GM18499 (cell line): ENCODE measurements at regions not wholly inside any gene's neighbourhood (a gene's known extent, or its start where the extent isn't known, plus 50 kb on each side); places are given as distances from the start of the nearest gene placed in this dataset.

Source experiments
- ATAC-seq: cut with Tn5 transposase; IDR thresholded peaks from one replicate; pipeline ENCODE4 v1.9.1; 2021; ENCODE audit warnings: moderate number of reproducible peaks; ENCODE audit not compliant: insufficient read depth, unreplicated experiment

- no peak for ATAC-seq
Observed at GRCh38 chr9:108724122-108724521, 131.7 kb downstream of the ACTL7B start.

GRCh38 chr9:108722396-108722795 is 133.4 kb downstream of the ACTL7B start:
- no peak for ATAC-seq

GRCh38 chr9:108720191-108720642 is 135.6 kb downstream of the ACTL7B start:
- ATAC-seq = no peak

DNA sequence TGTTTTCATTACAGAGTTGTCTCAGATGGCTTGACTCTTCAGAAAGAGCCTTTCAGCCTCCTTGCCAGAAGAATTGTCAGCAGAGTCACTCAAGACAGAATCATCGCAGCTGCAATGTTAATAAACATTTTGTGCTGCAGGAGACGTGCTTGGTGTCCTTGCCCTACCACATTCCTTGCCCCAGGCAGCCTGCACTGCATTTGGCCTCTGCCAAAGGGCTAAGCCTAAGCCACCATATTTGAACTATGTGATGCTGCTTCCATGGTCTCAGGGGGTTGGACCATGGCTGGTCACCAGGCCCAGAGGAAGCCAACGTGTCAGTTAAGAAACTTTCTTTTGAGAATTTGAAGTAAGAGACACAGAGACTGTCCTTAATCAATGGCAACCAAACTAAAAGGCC is 145.4 kb downstream of the ACTL7B start:
- ATAC-seq = no peak

DNA sequence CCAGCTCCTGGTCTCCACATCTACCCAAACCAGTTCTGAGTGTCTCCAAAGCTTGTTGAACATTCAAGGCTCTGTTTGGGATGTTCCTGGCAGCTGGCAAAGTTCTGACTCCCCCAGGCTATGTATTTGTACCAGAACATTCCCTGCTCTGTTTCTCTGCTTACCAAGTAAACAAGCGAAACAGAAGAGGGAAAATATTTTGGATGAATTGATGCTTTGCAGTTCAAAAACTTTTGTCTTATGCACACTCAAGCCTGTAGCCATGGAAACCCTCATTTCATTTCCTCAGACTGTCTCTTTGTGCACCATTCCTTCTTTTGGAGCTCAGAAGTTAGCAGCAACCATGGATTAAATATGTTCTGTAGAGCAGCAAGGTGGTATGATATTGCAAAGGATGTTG is 145.8 kb downstream of the ACTL7B start:
- no peak for ATAC-seq

GRCh38 chr9:108709126-108709525 is 146.7 kb downstream of the ACTL7B start:
- ATAC-seq = no peak

DNA sequence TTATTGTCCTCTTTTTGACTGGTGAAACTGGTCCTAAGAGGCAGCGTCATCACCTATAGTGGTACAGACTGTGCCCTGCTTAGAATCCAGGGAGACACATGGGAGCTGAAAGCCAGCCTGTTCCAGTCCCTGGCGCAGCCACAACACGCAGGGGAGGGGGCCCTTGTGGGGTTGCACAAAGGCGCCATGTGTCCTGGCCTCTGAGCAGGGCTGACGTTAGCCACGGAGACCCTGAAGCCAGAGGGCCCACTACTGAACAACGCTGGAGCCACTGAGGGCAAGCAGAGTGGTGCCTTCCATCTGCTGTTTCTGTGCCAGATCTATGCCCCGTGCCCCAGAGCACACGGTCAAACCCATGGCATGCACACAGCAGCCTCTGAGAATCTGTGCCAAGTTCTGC is 147.3 kb downstream of the ACTL7B start:
- ATAC-seq = no peak

GRCh38 chr9:108707120-108707519 is 148.7 kb downstream of the ACTL7B start:
- ATAC-seq = no peak

DNA sequence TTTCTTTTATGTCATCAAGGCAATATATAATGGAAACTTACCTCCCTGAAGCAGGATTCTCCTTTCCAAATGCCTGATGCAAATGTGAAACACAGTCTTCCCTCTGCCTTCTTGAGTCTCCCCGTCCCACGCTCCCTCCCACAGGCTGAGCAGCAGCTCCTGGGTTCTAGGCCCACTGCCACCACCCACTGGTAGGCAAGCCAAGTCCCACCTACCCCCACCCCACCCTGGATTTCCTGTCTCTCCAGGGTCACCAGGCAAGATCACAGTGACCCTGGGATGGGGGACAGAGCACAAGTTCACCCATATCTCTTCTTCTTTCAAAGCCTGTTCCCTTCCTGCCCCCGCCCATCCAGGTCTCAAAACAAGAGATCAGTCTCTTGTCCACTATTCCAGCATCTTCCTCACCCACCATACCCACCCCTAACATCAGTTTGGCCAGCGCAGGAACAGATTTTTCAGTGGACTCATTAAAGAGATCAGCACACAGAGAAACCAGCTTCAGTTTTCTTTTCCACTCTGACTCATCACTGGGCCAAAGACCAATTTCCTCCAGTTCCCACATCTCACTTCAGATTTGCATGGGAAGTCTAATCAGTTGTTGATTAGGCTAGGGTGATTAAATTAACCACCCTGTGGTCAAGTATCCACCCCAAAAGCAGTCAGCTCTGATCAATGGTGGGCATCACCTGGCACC is 151.5 kb downstream of the ACTL7B start:
- no peak for ATAC-seq

- ATAC-seq = no peak
Observed at GRCh38 chr9:108703429-108703828, 152.4 kb downstream of the ACTL7B start.

DNA sequence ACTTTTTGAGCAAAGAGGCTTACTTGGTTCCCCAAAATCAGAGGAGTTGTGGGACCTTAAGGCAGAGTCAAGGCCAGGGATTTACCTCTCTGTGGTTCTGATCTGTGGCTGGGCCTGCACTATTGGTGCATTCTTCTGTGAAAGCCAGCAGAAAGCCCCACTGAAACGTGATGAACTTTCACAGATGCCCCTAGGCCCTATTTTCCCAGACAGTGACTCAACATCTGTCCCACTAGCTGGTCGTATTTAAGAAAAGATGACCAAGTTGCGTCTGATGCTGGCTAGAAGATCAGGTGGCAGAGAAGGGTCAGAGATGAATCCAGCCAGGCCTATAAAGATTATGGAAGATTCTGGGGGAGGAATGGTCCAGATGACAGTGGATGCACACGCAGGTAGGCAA is 153.1 kb downstream of the ACTL7B start:
- ATAC-seq = no peak

DNA sequence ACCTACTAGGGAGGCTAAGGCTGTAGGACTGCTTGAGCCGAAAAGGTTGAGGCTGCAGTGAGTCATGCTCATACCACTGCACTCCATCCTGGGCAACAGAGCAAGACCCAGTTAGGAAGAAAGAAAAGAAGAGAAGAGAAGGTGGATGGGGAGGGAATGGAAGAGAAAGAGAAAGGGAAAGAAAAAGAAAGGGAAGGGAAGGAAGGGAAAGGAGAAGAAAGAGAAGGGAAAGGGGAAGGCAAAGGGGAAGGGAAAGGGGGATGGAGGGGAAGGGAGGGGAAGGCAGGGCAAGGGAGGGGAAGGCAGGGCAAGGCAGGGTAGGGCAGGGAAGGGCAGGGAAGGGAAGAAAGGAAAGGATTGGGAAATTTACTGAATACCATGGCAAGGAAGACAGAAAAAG is 157.0 kb downstream of the ACTL7B start:
- no peak for ATAC-seq

DNA sequence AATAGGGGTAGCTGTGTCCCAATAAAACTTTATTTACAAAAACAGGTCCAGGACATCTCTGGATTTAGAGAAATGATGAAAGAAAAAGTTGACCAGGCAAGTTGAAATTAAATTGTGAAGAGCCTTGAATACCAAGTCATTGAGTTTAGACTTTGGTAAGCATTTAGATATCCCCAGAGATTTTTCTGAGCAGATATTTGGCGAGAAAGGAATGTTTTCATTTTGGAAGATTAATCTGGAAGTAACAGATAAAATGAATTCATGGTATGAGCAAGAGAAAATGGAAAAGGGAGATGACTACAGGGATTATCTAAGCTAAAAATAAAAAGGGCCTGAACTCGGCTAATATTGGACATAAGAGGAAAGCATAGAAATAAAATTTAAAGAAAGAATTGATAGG is 157.6 kb downstream of the ACTL7B start:
- no peak for ATAC-seq

GRCh38 chr9:108696156-108696555 is 159.6 kb downstream of the ACTL7B start:
- no peak for ATAC-seq

GRCh38 chr9:108694170-108694569 is 161.6 kb downstream of the ACTL7B start:
- ATAC-seq = no peak

DNA sequence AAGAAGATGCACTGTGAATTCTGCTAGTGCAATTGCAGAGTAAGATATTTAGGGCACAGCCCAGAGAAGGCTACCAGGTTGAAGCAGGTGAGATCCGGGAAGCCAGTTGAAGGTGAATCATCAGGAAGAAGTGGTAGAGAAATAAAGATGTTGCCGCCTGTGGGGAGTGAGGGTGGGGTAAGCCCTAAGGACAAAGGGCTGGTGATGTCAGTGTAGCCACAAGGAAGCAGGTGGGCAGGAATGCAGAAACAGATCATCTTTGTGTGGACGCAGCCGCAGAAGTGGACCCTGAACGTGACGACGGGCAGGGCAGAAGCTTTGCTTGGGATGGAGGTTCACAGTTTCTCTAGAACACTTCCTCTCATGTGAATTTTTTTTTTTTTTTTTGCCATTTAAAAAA is 164.2 kb downstream of the ACTL7B start:
- ATAC-seq = no peak

- no peak for ATAC-seq
Observed at GRCh38 chr9:108688676-108689075, 167.1 kb downstream of the ACTL7B start.

GRCh38 chr9:108688051-108688450 is 167.7 kb downstream of the ACTL7B start:
- no peak for ATAC-seq

- no peak for ATAC-seq
Observed at GRCh38 chr9:108687006-108687987, 168.5 kb downstream of the ACTL7B start.

DNA sequence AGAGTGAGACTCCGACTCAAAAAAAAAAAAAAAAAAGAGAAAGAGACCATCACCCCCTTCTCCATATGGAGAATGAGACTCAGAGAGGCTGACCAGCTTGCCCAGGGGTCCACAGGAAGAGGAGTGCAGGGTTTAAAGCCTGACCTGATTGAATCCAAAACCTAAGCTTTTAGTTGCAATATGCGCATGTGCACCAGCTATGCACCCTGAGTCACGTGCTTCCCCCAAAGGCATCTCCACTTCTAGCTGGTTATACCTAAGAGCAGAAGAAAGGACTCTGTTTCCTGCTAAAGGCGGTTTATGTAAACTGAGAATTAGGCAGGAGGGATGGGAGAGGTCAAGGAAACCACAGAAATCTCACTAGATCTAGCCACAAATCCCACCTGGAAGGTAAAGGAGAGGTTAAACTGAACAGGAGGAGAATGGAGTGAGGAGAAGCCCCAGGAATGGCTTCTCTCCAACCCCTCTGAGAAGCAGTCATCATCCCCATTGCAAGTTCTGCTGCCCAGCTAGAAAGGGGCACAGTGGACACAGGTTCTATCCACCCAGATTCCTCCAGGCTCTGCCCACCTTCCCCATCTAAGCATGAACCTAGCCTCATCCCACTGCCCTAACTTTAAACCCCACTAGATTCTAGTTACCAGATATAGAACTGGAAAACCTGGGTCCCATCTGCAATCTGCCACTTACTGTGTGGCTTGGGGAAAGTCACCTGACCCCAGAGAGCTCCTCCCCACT is 171.3 kb downstream of the ACTL7B start:
- no peak for ATAC-seq

DNA sequence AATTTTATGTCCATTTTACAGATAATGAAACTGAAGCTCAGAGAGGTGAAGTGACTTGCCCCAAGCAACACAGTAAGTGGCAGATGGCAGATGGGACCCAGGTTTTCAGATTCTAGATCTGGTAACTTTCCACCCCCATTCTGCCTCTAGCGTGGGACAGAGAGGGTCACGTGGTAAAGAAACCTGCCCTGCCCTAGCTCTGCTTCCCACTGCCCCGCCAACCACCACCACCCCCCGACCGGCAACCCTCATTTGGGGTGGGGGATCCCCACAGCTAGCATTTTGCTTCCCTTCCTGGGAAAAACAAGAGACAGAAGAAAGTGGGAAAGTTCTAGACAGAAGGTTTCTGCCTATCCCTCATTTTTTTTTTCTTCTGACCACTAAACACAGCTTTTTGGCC is 172.5 kb downstream of the ACTL7B start:
- no peak for ATAC-seq
